Neural progenitor cell (in vitro differentiated cells): ENCODE measurements at regions not wholly inside any gene's neighbourhood (a gene's known extent, or its start where the extent isn't known, plus 50 kb on each side); places are given as distances from the start of the nearest gene placed in this dataset.

Experiments
- EZH2 ChIP-seq: fragments of 200-600 bp; sonication (generic); IDR thresholded peaks from 2 replicates; pipeline ENCODE4 v1.6.1; 2017; ENCODE audit warnings: antibody characterized with exemption, mild to moderate bottlenecking, moderate library complexity
- EZH2phosphoT487 ChIP-seq: fragments of 200-600 bp; sonication (generic); IDR thresholded peaks from 2 replicates; pipeline ENCODE4 v1.6.1; 2017; ENCODE audit warnings: antibody characterized with exemption
- TF ChIP-seq, protein P1 (sequence below): fragments of 200-600 bp; sonication (generic); IDR thresholded peaks from 2 replicates; pipeline ENCODE4 v1.5.1; 2017; ENCODE audit warnings: antibody characterized with exemption, mild to moderate bottlenecking

DNA sequence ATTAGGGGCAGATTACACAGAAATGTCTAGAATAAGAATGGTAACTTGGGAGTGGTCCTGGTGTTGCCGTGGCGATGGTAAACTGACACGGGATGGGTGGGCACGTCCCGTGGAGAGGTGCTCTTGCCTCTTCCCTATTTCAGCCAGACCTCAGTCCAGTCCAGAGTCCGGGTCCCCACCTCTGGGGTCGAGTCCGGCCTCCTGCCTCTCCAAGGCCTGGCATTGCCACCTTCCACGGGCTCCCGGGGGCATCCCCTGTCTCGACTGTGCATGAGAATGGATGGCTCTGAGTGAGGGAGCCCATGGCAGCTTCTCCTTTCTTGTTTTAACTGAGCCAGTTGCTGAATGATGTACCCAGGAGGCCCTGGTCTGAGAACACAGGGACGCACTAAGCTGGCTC lies 142.3 kb downstream of the SOX1 start:
- TF ChIP-seq, protein P1, sequence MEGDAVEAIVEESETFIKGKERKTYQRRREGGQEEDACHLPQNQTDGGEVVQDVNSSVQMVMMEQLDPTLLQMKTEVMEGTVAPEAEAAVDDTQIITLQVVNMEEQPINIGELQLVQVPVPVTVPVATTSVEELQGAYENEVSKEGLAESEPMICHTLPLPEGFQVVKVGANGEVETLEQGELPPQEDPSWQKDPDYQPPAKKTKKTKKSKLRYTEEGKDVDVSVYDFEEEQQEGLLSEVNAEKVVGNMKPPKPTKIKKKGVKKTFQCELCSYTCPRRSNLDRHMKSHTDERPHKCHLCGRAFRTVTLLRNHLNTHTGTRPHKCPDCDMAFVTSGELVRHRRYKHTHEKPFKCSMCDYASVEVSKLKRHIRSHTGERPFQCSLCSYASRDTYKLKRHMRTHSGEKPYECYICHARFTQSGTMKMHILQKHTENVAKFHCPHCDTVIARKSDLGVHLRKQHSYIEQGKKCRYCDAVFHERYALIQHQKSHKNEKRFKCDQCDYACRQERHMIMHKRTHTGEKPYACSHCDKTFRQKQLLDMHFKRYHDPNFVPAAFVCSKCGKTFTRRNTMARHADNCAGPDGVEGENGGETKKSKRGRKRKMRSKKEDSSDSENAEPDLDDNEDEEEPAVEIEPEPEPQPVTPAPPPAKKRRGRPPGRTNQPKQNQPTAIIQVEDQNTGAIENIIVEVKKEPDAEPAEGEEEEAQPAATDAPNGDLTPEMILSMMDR, result no peak
- no peak for TF ChIP-seq EZH2phosphoT487
- TF ChIP-seq EZH2, result no peak
